HG03066 (cell line): ENCODE measurements at regions not wholly inside any gene's neighbourhood (a gene's known extent, or its start where the extent isn't known, plus 50 kb on each side); places are given as distances from the start of the nearest gene placed in this dataset.
"Not testable (repeated sequence)": the region's sequence is repeated elsewhere in the genome, so short reads cannot be mapped to it uniquely, and the experiment has no call there.

Source experiments
- ATAC-seq: cut with Tn5 transposase; IDR thresholded peaks from one replicate; pipeline ENCODE4 v1.9.1; 2021; ENCODE audit warnings: low read depth; ENCODE audit not compliant: unreplicated experiment

GRCh38 chr7:120190109-120190508, 82.9 kb upstream of the KCND2 start:
- ATAC-seq = no peak

- ATAC-seq = no peak
Observed at GRCh38 chr7:120190566-120190965, 82.4 kb upstream of the KCND2 start.

- ATAC-seq = not testable (repeated sequence)
Observed at GRCh38 chr7:120191423-120191822, 81.6 kb upstream of the KCND2 start.

- no peak for ATAC-seq
Observed at GRCh38 chr7:120201290-120201689, 71.7 kb upstream of the KCND2 start.

GRCh38 chr7:120205101-120205500, 67.9 kb upstream of the KCND2 start:
- no peak for ATAC-seq

GRCh38 chr7:120207037-120207436, 65.9 kb upstream of the KCND2 start:
- no peak for ATAC-seq

GRCh38 chr7:120215654-120216053, 57.3 kb upstream of the KCND2 start:
- no peak for ATAC-seq

- ATAC-seq = no peak
Observed at GRCh38 chr7:120216947-120217346, 56.0 kb upstream of the KCND2 start.

GRCh38 chr7:120218712-120219111, 54.3 kb upstream of the KCND2 start:
- ATAC-seq = no peak

GRCh38 chr7:120221666-120222065, 51.3 kb upstream of the KCND2 start:
- no peak for ATAC-seq
